ENCODE measurements at regions not wholly inside any gene's neighbourhood (a gene's known extent, or its start where the extent isn't known, plus 50 kb on each side); places are given as distances from the start of the nearest gene placed in this dataset.

GRCh38 chrX:4762196-4762595 lies 1048.7 kb upstream of the PRKX start:
- TF ChIP-seq YY1 (IDR thresholded peaks at IDR 0.05; ENCODE audit: insufficient read depth, insufficient read length) (no peak), ZNF274 (IDR thresholded peaks at IDR 0.05; ENCODE audit: low read depth, low read length) (no peak)

Measured in NT2/D1 (cell line).